Hematopoietic multipotent progenitor cell treated with erythropoietin and hydrocortisone succinate and interleukin-3 and kit ligand, for 6 days (in vitro differentiated cells): ENCODE measurements at regions not wholly inside any gene's neighbourhood (a gene's known extent, or its start where the extent isn't known, plus 50 kb on each side); places are given as distances from the start of the nearest gene placed in this dataset.

ENCODE experiments used
- DNase-seq: peaks from one replicate; pipeline ENCODE4 v3.0.0-alpha.2; 2015

DNA sequence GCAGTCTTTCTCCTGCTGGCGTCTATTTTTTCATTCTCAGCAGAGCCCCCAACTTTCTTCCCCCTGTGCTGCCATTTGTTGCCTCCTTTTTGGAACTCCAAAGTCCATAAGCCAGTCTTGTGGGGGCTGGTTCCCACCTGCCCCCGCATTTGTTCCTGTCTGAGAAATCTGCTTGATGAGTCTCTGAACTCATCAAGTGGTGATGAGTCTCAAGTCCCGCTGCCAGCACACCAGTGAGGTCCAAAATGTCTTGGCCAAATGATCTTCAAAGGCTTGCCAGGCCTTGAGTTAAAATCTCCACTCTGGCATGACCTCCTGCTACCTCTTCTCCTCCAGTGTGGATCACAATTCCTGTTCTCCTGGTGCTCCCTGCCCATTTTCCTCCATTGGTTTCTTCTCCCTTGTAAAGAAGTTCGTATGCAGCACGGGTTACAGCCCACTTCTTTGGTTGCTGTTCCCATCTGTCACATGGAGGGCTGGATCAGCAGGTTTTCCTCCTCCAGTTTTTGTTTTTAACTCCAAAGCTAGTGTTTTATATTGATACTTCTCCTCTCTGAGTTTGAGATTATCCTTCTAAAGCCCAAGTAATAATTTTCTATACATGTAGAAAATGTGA lies 72.7 kb upstream of the LIMCH1 start:
- DNase-seq = no peak

DNA sequence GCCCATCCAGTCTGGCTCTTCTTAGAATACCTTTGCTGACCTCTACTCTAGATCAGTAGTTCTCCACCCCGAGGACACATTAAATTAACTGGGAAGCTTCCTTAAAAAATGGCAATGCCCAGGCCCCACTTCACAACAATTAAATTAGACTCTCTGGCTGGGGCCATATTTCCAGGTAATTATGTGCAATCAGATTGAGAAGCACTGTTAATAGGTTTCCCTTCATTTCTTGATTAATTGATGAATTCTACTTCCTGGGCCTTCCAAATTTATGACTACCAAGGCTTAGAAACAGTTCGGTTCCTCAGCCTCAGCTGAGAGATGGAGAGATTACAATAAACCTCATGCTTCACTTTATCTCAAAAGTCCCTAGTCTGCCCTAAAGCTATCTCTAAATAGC lies 71.7 kb upstream of the LIMCH1 start:
- peak; percentile 11 for DNase-seq

DNA sequence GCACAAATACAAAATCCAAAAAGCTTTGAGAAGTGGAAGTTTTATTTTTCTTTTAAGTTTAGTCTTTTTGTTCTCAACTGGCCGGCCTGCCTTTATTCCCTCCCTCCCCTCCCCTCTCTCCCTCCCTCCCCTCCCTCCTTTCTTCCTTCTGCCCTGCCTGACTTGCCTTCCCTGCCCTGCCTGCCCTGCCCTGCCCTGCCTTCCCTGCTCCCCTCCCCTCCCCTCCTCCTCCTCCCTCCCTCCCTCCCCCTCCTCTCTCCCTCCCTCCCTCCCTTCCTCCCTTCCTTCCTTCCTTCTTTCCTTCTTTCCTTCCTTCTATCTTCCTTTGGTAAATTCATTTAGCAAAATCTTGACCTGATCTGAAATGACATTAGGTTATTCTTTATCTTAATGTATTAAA lies 69.8 kb upstream of the LIMCH1 start:
- DNase-seq = no peak

DNA sequence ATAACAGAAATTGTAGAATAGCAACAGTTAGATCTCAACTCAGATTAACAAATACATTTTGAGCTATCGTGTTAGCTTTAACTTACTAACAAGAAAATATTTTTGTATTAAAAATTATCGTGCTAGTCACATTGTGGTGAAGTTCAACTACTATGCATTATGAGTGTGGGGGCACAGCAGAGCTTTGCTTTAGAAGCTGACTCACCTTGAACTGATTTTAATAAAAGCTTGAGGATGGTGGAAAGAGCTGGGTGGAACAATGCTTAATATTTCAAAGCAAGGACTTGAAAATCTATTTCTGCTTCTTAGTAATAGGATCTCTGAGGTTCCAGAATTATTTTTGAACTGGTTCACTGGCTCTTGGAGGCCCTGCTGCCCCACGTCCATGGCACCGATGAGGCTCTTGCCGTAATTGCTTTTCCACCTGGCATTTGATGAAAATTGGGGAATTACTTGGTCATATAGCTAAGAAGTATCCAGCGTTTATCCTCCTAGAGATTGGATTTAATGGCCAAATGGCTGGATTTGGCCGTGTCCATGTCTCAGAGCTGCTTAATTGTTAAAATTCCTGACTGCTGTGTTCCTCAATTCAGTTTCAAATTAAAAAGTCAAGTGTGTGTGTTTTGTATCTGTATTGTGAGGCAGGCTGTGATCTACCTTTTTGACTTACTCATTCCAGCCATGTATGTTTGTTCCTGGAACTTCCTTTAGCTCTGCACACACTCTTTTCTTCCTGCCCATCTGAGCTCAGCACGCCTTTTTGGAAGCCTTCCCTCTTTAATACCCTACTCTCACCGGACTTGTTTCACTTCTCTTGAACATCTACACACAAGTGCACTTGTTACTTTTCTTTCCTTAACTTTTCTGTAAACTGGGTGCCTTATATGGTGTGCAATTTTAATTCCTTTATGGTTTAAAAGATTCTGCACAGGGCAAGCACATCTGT lies 66.6 kb upstream of the LIMCH1 start:
- DNase-seq = no peak

DNA sequence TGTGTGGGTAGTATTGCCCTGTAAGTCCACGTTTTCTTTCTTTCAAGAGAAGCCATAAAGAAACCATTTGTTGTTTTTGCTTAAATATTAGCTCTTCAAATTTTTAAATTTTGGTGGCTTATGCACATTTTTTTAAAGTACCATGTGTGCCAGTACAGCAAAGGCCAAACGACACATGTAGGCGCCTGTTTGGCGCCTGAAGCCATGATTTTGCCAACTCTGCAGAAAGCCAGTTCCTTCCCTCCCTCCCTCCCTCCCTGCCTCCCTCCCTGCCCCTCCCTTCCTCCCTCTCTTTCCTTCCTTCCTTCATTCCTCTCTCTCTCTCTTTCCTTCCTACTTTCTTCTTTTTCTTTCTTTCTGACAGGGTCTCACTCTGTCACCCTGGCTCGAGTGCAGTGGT lies 65.9 kb upstream of the LIMCH1 start:
- no peak for DNase-seq

DNA sequence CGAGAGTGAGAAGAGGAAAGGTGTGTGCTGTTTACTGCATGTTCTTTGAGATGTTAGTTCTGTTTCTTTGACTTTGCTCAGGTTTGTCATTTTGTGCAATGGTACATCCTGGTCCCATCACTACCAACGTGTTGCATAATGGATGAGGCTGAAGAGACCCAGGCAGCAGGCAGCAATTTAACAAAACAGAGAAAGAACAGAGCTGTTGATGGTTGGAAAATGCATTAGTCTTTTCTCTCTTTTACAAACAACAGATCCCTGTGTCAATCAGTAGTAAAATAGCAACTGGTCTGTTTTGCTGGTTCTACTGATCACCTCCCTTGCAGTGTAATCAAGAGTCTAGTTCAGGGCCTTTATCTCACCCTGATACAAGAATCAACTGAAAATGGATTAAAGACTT lies 64.8 kb upstream of the LIMCH1 start:
- DNase-seq = no peak

DNA sequence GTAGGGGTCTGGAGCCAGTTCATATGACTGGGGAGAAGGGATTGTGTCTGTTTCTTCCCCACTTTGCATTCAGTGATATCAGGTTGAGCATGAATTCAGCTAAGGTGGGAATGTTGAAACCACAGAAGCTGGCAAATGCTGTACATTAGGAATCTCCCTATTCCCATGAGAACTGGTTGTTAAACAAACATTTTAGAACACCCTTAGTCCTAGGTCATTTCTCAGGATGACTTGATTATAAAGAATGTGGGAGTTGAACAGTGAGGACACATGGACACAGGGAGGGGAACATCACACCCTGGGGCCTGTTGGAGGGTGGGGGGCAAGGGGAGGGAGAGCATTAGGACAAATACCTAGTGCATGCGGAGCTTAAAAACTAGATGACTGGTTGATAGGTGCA lies 62.6 kb upstream of the LIMCH1 start:
- no peak for DNase-seq

DNA sequence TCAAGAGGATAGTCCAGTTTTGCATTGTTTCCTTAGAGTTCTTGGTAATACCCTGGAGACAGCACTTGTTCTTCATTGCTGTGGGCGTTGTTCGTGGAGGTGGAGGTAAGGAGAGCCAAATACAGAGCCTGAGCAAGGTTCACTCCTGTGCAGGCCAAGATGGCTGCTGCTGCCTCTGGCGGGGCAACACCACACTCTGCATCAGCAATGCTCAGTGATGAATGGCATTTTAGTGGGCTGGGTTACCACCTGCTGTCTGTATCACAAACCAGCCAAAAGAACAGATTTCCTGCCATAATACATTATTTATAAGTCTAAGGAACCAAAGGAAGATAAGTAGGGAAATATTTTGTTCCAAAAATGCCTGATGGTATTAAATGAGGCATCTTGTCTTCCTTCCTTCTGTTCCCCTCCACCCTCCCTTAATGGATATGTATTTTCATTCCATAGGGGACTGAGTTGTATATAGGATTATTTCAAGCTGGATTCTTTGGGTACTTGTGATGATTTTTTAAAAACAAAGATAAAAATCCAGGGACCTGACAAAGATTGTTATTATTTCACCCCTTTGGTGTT lies 61.6 kb upstream of the LIMCH1 start:
- no peak for DNase-seq

DNA sequence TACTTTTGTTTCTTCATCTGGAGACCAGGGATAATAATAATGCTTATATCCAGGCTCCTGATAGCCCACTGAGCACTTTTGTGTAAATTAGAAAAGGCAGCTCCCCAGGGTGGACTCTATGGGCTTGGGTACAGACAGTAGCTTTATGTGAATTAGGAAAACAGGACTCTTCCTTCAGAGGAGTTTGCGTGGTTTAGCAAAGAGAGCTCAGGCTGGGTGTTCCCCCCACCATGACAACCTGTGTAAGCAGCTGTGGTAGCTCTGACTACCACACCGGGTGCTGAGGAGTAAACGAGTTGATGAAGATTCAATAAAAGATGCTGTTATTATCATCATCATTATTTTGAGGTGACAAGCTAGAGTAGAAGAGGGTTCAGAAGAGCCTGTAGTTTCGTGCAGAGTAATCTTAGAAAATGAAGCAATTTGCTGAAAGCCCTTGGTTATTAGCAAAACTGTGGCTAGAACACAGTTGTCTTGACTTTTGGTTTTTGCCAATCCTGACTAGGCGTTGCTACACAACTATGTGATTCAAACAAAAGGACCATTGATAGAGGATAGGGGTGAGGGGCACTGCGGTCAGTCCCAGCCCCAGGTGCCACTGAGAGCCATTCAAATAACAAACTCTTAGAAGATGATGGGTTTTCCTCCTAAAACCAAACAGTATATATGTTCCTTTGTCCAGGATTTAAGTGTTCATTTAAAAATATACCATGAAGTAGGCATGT lies 60.6 kb upstream of the LIMCH1 start:
- no peak for DNase-seq

DNA sequence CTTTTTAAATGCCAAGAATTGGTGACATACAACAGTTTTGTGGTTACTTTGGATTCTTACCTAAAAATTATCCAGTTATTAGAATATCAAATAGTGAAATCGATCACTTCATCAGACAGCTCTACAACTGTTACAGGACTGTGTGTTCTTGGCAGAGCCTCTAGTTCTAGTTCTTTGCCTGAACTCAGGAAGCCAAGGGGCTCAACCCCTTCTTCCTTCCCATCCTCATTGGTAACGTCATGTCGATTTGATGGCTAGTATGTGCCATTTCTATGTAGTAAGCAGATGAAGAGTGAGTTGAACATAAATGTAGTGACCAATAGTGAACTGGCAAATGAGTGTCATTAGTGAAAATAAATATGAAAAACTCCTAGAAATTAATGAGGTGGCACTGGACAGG lies 59.4 kb upstream of the LIMCH1 start:
- DNase-seq = no peak

DNA sequence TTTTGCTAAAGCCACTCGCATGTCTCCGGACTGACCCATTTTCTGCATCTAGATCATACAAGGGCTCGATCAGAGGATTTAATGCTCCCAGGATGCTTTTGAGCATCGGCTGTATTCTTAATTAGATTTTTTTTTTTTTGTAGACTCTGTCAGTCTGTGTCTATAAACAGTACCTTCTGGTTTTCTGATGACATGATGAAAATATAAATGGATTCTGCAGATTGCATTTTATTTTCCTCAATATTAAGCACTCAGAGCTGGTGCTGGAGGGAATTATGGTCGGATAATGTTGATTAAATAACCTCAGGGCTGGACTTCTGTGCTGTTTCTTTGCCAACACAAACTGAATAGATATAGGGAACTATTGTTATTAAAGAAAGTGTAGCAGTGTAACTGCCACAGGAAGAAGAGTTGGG lies 57.1 kb upstream of the LIMCH1 start:
- DNase-seq = no peak

DNA sequence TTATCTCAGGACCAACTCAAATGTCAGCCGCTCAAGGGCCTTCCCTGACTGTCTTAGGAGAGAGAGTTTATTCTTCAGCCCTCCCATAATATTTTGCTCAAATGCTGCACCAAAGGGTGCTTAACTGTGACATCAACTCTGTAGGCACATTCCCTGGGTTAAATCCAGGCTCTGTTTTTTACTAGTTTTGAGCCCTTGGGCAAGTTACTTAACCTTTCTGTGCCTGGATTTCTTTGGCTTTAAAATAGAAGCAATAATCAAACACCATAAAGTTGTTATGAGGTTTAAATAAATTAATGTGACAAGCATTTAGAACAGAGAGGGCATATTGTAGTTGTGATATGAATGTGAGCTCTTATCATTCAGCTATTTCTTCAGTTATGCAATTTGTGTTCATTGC lies 54.2 kb upstream of the LIMCH1 start:
- DNase-seq = no peak

DNA sequence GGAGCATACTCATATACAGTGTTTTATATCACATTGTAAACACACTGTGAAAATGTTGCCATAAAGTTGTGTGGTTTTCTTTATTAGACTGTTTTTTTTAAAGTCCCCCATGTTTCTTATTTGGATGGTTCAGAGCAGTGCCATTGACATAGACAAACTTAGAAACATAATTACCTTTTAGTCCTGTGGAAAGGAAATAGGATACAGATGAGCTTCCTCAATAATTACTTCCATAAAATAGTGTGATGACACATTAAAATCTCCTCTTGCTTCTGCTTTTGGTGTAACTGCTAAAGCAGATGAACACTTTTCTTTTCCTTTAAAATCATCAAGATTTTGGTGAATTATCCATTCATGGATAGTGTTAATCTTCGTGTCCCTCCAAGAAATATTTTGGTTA lies 52.9 kb upstream of the LIMCH1 start:
- DNase-seq = no peak

DNA sequence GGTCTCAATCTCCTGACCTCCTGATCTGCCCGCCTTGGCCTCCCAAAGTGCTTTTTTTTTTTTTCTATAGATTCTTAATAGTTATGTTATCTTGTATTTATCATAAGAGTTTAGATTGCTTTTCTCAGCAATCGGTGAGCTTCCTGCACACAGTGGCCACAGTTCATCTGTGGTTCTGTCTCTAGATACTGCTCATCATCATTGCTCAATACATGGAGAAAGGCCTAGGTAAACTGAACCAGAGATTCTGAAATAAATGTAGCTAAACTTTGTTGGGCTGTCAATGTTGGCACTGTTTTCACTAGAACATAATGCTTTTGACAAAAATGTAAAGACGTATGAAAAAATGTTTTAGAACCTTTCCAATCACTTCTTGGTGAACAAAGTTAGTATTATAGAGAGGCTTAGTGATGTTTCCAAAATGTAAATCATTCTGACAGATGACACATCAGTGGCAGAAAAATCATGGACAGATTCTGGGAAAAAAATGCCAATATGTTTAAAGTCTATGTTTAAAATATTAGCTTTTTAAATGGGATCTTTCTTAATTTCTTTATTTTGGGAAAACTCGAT lies 50.0 kb upstream of the LIMCH1 start:
- no peak for DNase-seq
